Activated naive CD8-positive, alpha-beta T cell treated with anti-CD3 and anti-CD28 coated beads, Interleukin-2, amount 50 U/mL, for 24 hours (primary cell): ENCODE measurements at regions not wholly inside any gene's neighbourhood (a gene's known extent, or its start where the extent isn't known, plus 50 kb on each side); places are given as distances from the start of the nearest gene placed in this dataset.

ENCODE experiments used
- ATAC-seq: fragments of 150-1000 bp; cut with Tn5 transposase; one replicate; pipeline ENCODE4 v1.10.0; 2021
- DNase-seq: peaks from one replicate; pipeline ENCODE4 v3.0.0; 2021
- H3K27ac Mint-ChIP-seq: one replicate; pipeline ENCODE4 v1.8.0; 2021; ENCODE audit warnings: mild to moderate bottlenecking, mixed read lengths
- H3K27me3 Mint-ChIP-seq: one replicate; pipeline ENCODE4 v1.8.0; 2021; ENCODE audit warnings: mixed read lengths
- H3K36me3 Mint-ChIP-seq: one replicate; pipeline ENCODE4 v1.8.0; 2021; ENCODE audit warnings: low read depth, mixed read lengths
- H3K4me1 Mint-ChIP-seq: one replicate; pipeline ENCODE4 v1.8.0; 2021; ENCODE audit warnings: mixed read lengths
- H3K4me3 Mint-ChIP-seq: one replicate; pipeline ENCODE4 v1.8.0; 2021; ENCODE audit warnings: mild to moderate bottlenecking, moderate library complexity, mixed read lengths
- H3K9me3 Mint-ChIP-seq: one replicate; pipeline ENCODE4 v1.8.0; 2021; ENCODE audit warnings: mixed read lengths

DNA sequence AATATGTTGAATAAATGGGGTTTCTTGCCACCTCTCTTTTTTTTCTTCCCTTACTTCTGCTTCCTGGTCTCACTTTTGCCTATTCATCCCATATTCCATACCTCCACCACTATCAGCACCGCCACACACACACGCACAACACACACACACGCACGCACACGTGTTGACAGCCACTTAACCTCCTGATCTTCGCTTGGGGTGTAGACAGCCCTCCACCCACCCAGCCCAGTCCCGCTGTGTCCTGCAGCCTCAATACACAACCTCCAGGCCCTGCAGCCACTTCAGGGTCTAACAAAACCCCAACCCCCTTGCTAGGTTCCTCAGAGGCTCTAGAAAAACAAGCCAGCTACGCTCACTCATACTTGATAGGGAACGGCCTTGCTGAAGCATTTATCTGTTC is 72.3 kb downstream of the LINC00237 start:
- H3K4me1 Mint-ChIP-seq: no peaks in the 10 kb centered on the region

DNA sequence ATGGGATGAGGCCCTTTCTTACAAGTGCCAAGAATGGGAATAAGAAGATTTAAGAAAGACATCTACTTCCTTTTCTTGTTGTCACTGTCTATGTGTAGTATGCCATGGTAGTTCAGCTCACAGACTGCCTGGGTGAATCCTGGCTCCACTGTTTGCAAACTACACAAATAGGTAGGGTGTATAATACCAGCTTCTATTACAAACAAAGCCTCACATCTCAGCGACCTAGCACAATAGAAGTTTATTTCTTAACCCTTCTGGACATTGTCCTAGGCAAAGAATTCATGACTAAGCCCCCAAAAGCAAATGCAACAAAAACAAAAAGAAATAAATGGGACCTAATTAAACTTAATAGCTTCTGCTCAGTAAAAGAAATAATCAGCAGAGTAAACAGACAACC is 74.5 kb downstream of the LINC00237 start:
- Mint-ChIP-seq H3K27ac (no peak overlapping the region), H3K27me3 (peaks cover 20% of the 10 kb centered on the region), H3K4me1 (no peaks in the 10 kb centered on the region), H3K9me3 (no peaks in the 10 kb centered on the region), H3K36me3 (no peaks in the 10 kb centered on the region), H3K4me3 (no peak overlapping the region)
- no peak for ATAC-seq
- DNase-seq: no peak

More for the DNA sequence above, 72.3 kb downstream of the LINC00237 start:
- Mint-ChIP-seq H3K27ac (no peak overlapping the region), H3K27me3 (peaks cover 20% of the 10 kb centered on the region), H3K4me3 (no peak overlapping the region), H3K9me3 (no peaks in the 10 kb centered on the region), H3K36me3 (no peaks in the 10 kb centered on the region)
- no peak for DNase-seq
- ATAC-seq: no peak

DNA sequence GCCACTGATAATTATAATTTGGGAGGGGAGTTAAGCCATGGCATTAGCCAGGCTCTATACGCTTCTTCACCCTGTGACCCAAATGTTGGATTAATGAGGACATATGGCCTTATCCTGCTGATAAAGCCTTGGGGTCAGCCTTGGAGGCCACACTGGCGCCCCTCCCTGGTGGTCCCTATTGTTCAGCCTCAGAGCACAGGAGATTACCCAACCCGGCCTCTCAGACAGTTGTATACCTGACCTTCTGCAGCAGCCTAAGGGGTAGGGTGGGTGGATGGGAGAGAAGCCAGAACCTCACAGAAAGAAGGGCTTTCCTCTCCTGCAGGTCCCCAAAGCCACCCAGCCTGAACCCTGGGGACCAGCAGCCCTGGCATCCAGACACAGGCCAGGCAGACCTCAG is 76.8 kb downstream of the LINC00237 start:
- Mint-ChIP-seq H3K27me3 (peaks cover 17% of the 10 kb centered on the region), H3K27ac (no peak overlapping the region), H3K4me1 (no peaks in the 10 kb centered on the region), H3K4me3 (no peak overlapping the region), H3K9me3 (no peaks in the 10 kb centered on the region), H3K36me3 (no peaks in the 10 kb centered on the region)
- ATAC-seq: no peak
- DNase-seq: no peak

GRCh38 chr20:21028921-21029320 is 77.2 kb downstream of the LINC00237 start:
- Mint-ChIP-seq H3K9me3 (no peaks in the 10 kb centered on the region), H3K4me1 (no peaks in the 10 kb centered on the region), H3K36me3 (no peaks in the 10 kb centered on the region), H3K4me3 (no peak overlapping the region), H3K27me3 (peaks cover 17% of the 10 kb centered on the region), H3K27ac (no peak overlapping the region)
- no peak for ATAC-seq
- DNase-seq: no peak

DNA sequence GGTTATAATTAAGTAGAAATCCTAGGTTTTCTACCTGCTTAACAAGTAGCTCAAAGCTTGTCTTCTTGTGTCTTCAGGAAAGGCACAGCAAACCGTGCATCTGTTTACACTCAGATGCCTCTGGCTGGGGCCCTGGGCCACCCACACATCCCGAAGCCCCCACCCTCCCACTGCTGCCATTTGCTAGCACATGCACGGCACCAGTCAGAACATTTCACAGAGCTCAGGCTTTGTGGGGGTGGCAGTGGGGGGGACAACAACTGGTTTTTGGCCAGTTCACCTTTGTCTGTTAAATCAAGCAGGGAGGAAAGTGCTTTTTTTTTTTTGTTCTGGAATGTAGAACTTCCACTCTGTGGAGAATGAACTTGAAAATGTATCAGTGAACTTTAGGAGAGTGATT is 77.7 kb downstream of the LINC00237 start:
- Mint-ChIP-seq H3K4me1 (no peaks in the 10 kb centered on the region), H3K27me3 (peaks cover 17% of the 10 kb centered on the region), H3K9me3 (no peaks in the 10 kb centered on the region), H3K36me3 (no peaks in the 10 kb centered on the region), H3K4me3 (no peak overlapping the region), H3K27ac (no peak overlapping the region)
- ATAC-seq (no peak), DNase-seq (no peak)

DNA sequence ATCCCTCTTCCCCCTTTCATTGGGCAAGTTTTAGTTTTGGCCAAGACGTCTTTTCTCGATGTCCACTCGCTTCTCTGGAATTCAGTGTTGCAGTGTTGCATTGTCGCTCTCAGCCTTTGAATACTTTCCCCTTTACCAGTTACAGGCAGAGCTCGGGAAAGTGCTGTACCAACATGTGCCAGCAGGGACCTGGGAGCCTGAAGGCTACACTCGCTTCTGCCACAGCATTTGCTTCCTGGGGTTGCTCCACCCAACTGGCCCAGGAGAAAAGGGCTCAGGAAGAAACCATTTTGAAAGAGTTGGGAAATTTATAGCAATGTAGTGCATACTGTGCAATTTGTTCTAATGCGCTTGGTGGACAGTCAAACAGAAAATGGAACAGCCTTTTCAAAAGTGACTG is 78.6 kb downstream of the LINC00237 start:
- Mint-ChIP-seq H3K36me3 (no peaks in the 10 kb centered on the region), H3K4me3 (no peak overlapping the region), H3K4me1 (no peaks in the 10 kb centered on the region), H3K9me3 (no peaks in the 10 kb centered on the region), H3K27ac (no peak overlapping the region), H3K27me3 (peaks cover 17% of the 10 kb centered on the region)
- ATAC-seq: no peak
- DNase-seq: no peak

DNA sequence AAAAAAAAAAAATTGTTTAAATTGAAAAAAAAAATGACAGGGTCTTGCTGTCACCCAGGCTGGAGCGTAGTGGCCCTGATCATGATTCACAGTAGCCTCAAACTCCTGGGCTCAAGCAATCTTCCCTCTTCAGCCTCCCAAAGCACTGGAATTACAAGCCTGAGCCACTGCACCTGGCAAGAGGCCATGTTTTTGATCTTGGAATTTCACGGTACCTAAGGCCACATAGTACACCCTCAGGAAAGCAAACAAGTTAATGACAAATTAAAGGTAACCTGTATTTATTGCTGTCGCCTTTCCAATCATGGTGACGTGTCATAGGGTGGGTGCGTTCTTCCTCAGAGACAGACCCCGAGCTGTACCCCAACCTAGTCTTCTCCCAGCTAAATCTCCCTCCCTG is 79.2 kb downstream of the LINC00237 start:
- Mint-ChIP-seq H3K4me1 (no peaks in the 10 kb centered on the region), H3K9me3 (no peaks in the 10 kb centered on the region), H3K36me3 (no peaks in the 10 kb centered on the region), H3K27me3 (peaks cover 13% of the 10 kb centered on the region), H3K4me3 (no peak overlapping the region), H3K27ac (no peak overlapping the region)
- ATAC-seq: no peak
- DNase-seq: no peak

- no peaks in the 10 kb centered on the region for H3K4me1 Mint-ChIP-seq
- H3K9me3 Mint-ChIP-seq: no peaks in the 10 kb centered on the region
- DNase-seq (no peak), ATAC-seq (no peak)
- peaks cover 22% of the 10 kb centered on the region for H3K27me3 Mint-ChIP-seq
- no peaks in the 10 kb centered on the region for H3K36me3 Mint-ChIP-seq
- H3K27ac Mint-ChIP-seq: no peak overlapping the region
- H3K4me3 Mint-ChIP-seq: no peak overlapping the region
Observed at GRCh38 chr20:21024420-21024819, 81.7 kb downstream of the LINC00237 start.

- Mint-ChIP-seq H3K4me1 (no peaks in the 10 kb centered on the region), H3K9me3 (no peaks in the 10 kb centered on the region), H3K27ac (no peak overlapping the region), H3K36me3 (no peaks in the 10 kb centered on the region), H3K27me3 (peaks cover 36% of the 10 kb centered on the region), H3K4me3 (no peak overlapping the region)
- DNase-seq (no peak), ATAC-seq (no peak)
Observed at GRCh38 chr20:21022925-21023324, 83.2 kb downstream of the LINC00237 start.

GRCh38 chr20:21021472-21021790 is 84.7 kb downstream of the LINC00237 start:
- H3K4me3 Mint-ChIP-seq: no peak overlapping the region
- peaks cover 41% of the 10 kb centered on the region for H3K27me3 Mint-ChIP-seq
- no peaks in the 10 kb centered on the region for H3K36me3 Mint-ChIP-seq
- no peaks in the 10 kb centered on the region for H3K4me1 Mint-ChIP-seq
- no peaks in the 10 kb centered on the region for H3K9me3 Mint-ChIP-seq
- no peak overlapping the region for H3K27ac Mint-ChIP-seq
- ATAC-seq (no peak), DNase-seq (no peak)

DNA sequence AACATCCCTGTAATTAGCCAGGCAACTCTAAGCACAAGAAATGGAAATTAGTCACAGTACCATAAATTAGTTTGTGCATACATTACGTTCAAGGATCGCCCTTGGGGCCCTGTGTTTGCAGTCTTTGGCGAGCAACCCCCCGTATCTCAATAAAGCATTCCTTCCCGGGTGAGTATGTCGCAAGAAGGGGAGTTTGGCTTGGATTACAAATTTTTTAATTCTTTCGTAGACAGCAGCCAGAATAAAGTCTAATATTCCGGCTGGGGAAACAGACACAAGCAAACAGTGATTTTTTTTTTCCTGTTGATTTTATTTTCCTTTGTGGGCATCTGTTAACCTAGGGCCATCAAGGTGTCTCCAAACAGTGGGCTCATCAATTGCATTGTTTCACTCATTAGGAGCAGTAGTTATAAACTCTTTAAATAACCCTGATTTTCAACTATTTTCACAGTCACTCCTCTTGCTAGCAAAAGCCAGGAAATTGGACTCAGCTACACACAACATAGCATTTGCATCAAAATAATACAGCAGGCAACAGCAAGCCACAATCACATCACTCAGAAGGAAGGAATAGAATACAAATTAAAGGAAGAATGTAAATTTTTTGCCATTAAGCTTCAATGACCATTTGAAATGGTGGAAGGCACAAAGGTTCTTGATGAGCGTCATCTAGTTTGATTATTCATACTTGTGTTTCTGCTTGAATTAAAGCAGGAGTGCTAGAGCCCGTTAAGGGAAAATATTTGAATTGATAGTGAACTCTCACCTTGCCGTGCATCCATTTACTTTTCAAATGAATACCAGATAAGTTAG is 85.3 kb downstream of the LINC00237 start:
- ATAC-seq: no peak
- no peak overlapping the region for H3K27ac Mint-ChIP-seq
- H3K4me3 Mint-ChIP-seq: no peak overlapping the region
- peaks cover 45% of the 10 kb centered on the region for H3K27me3 Mint-ChIP-seq
- no peaks in the 10 kb centered on the region for H3K9me3 Mint-ChIP-seq
- no peaks in the 10 kb centered on the region for H3K36me3 Mint-ChIP-seq
- DNase-seq: no peak
- H3K4me1 Mint-ChIP-seq: no peaks in the 10 kb centered on the region

DNA sequence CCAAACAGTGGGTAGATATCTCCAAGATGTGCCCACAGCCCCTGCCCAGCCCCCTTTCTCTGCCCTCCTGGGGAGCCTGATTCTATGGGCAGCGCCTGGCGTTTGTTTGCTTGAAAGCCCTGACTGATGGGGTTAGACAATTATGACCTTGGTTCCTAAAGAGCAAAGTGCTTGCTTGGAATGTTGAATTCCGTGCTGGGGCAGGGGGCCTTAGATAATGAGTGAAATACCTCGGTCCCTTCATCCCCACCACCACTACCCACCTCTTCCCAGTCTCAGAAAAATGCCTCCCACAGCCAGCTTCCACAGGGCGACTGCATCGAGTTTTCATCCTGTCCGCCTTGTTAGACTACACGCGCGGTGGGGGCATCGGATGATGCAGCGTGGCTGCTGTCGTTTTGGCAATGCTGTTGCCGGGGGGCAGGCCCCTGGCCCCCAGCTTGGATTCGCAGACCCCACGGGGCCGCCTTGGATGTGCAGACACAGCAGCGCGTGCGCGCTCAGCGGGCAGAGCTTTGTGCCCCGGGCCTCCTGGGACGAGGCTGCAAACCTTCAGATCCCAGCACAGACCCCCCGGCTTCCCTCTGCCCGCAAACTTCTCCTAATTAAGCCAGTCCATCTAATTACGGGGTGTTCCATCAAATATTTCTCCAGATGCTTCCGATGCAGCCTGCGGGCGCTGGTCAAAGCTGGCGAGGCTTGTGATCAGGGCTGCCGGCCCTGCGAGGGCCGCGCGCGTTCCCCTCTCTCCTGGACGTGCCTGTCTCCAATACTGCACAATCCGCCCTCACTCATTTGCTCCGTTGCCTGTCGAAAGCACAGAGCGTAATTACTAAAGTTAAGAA is 86.1 kb downstream of the LINC00237 start:
- Mint-ChIP-seq H3K27ac (no peak overlapping the region), H3K4me3 (no peak overlapping the region), H3K36me3 (no peaks in the 10 kb centered on the region), H3K27me3 (peaks cover 45% of the 10 kb centered on the region), H3K4me1 (no peaks in the 10 kb centered on the region), H3K9me3 (no peaks in the 10 kb centered on the region)
- DNase-seq (no peak), ATAC-seq (no peak)

- no peak overlapping the region for H3K4me3 Mint-ChIP-seq
Observed at GRCh38 chr20:21019468-21019813, 86.7 kb downstream of the LINC00237 start.

GRCh38 chr20:21018576-21018975 is 87.6 kb downstream of the LINC00237 start:
- no peaks in the 10 kb centered on the region for H3K4me1 Mint-ChIP-seq
- ATAC-seq: no peak
- H3K27ac Mint-ChIP-seq: no peak overlapping the region
- H3K27me3 Mint-ChIP-seq: peaks cover 47% of the 10 kb centered on the region
- no peaks in the 10 kb centered on the region for H3K9me3 Mint-ChIP-seq
- DNase-seq: no peak
- H3K36me3 Mint-ChIP-seq: no peaks in the 10 kb centered on the region
- no peak overlapping the region for H3K4me3 Mint-ChIP-seq

More at GRCh38 chr20:21019468-21019813, 86.7 kb downstream of the LINC00237 start:
- H3K4me1 Mint-ChIP-seq: no peaks in the 10 kb centered on the region
- no peaks in the 10 kb centered on the region for H3K36me3 Mint-ChIP-seq
- no peak overlapping the region for H3K27ac Mint-ChIP-seq
- no peaks in the 10 kb centered on the region for H3K9me3 Mint-ChIP-seq
- ATAC-seq (no peak), DNase-seq (no peak)
- peaks cover 45% of the 10 kb centered on the region for H3K27me3 Mint-ChIP-seq

- H3K36me3 Mint-ChIP-seq: no peaks in the 10 kb centered on the region
- no peak for DNase-seq
- no peak for ATAC-seq
- no peaks in the 10 kb centered on the region for H3K9me3 Mint-ChIP-seq
- no peak overlapping the region for H3K4me3 Mint-ChIP-seq
- H3K27ac Mint-ChIP-seq: no peak overlapping the region
- no peaks in the 10 kb centered on the region for H3K4me1 Mint-ChIP-seq
- peaks cover 47% of the 10 kb centered on the region for H3K27me3 Mint-ChIP-seq
Observed at GRCh38 chr20:21017528-21018085, 88.6 kb downstream of the LINC00237 start.
